Tibial nerve (tissue), 4 donors: ENCODE measurements at regions not wholly inside any gene's neighbourhood (a gene's known extent, or its start where the extent isn't known, plus 50 kb on each side); places are given as distances from the start of the nearest gene placed in this dataset.

Experiments used
- DNase-seq, 2 donors: peaks; one replicate each; pipeline ENCODE4 v3.0.0-alpha.2; 2019; ENCODE audit warnings: low spot score in 2 of 2
- H3K27ac ChIP-seq, 4 donors: fragments of 200-600 bp; sonication (generic) in 3 of 4; one replicate each; pipeline ENCODE4 v1.5.1; 2017 to 2019; ENCODE audit warnings: mild to moderate bottlenecking in 1 of 4
- H3K27me3 ChIP-seq, 2 donors: fragments of 200-600 bp; sonication (generic) in 1 of 2; one replicate each; pipeline versions ENCODE4 v1.5.1 to v1.6.0; 2017 to 2019
- H3K36me3 ChIP-seq, 3 donors: fragments of 200-600 bp; sonication (generic); one replicate each; pipeline ENCODE4 v1.5.1; 2018 to 2019
- H3K4me1 ChIP-seq, 4 donors: fragments of 200-600 bp; sonication (generic) in 3 of 4; one replicate each; pipeline ENCODE4 v1.5.1; 2017 to 2019
- H3K4me3 ChIP-seq, 4 donors: fragments of 200-600 bp; sonication (generic) in 3 of 4; one replicate each; pipeline ENCODE4 v1.5.1; 2017 to 2019; ENCODE audit warnings: mild to moderate bottlenecking in 1 of 4, moderate library complexity in 1 of 4
- H3K9me3 ChIP-seq, 4 donors: fragments of 200-600 bp; sonication (generic) in 3 of 4; one replicate each; pipeline ENCODE4 v1.5.1; 2017 to 2019
- EP300 ChIP-seq, 2 donors: sonication (generic); formaldehyde crosslinking; IDR thresholded peaks; one replicate each; pipeline ENCODE4 v1.6.1; 2017; ENCODE audit warnings: antibody characterized with exemption in 2 of 2, mild to moderate bottlenecking in 1 of 2
- POLR2A ChIP-seq, 2 donors: fragments of 450-650 bp; IDR thresholded peaks; one replicate each; pipeline ENCODE4 v1.6.1; 2017; ENCODE audit warnings: antibody characterized with exemption in 2 of 2, mild to moderate bottlenecking in 2 of 2, moderate library complexity in 2 of 2
- WGBS, 2 donors: methylation state at CpG; one replicate each; pipeline ENCODE4 v1.1.5; 2018; 5-methylcytosine and 5-hydroxymethylcytosine counted together
- TF ChIP-seq, protein P1 (sequence below), 5 experiments: fragments of 200-600 bp in 3 of 5; fragments of 450-650 bp in 2 of 5; sonication (generic) in 3 of 5; IDR thresholded peaks; one replicate each; pipeline ENCODE4 v1.5.1; 2016 to 2019; ENCODE audit warnings: antibody characterized with exemption in 5 of 5, mild to moderate bottlenecking in 3 of 5, moderate library complexity in 2 of 5

DNA sequence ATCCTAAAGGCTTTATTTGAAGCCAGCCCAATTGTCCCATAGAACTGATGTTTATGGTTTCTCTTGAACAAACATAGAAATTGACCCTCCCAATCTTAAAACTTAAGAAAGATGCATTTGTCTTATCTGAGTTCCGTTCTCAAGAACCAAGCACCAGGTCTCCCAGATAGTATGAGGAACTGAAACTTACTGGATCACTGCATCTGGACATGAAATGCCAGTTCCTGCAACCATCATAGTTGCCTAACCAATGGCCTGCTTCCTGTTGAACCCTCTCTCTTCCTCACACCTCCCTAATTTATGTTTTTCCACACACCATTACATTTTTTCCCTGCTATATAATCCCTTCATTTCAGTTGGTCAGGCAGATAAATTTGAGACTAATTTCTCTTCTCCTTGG is 478.9 kb downstream of the HTR1A start:
- DNase-seq, result no peak
- Histone ChIP-seq H3K4me3 (no peak overlapping the region), H3K4me1 (no peaks in the 10 kb centered on the region), H3K9me3 (peaks cover 0 to 17% (median 2%) of the 10 kb centered on the region in 4 donors), H3K27ac (no peak overlapping the region), H3K27me3 (no peaks in the 10 kb centered on the region), H3K36me3 (no peaks in the 10 kb centered on the region)
- TF ChIP-seq POLR2A (IDR thresholded peaks at IDR 0.05), result no peak
- TF ChIP-seq, protein P1, sequence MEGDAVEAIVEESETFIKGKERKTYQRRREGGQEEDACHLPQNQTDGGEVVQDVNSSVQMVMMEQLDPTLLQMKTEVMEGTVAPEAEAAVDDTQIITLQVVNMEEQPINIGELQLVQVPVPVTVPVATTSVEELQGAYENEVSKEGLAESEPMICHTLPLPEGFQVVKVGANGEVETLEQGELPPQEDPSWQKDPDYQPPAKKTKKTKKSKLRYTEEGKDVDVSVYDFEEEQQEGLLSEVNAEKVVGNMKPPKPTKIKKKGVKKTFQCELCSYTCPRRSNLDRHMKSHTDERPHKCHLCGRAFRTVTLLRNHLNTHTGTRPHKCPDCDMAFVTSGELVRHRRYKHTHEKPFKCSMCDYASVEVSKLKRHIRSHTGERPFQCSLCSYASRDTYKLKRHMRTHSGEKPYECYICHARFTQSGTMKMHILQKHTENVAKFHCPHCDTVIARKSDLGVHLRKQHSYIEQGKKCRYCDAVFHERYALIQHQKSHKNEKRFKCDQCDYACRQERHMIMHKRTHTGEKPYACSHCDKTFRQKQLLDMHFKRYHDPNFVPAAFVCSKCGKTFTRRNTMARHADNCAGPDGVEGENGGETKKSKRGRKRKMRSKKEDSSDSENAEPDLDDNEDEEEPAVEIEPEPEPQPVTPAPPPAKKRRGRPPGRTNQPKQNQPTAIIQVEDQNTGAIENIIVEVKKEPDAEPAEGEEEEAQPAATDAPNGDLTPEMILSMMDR (IDR thresholded peaks at IDR 0.05), result no peak
- TF ChIP-seq EP300 (IDR thresholded peaks at IDR 0.05), result no peak
- 82% methylated on average over 1 of the region's 1 CpG for WGBS, 2 donors

DNA sequence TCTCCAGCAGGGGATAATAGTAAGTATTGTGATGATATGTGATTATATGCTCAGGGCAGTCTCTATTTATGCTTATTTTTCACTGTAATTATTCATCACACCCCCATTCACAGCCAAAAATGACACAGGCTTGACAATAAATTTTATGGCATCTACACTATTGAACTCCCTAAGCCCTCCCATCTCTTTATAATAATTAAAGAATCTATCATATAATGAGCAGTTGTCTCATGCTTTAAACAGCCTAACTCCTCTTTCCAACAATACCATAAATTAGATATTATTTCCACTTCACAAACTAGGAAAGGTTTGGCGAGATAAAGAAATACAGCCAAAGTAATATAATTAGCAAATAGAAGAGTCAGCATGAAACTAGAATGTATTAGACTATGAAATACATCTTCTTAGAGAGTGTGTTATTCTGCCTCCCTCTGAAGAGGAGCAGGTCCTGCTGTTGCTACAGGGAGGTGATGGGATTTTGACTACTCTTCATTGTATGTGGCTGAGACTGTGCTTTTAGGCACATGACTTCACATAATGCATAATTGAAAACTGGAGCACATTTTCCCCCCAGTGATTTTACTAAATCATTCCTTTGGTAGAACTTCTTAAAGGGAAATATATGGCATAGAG is 488.8 kb downstream of the HTR1A start:
- no peak for DNase-seq
- Histone ChIP-seq H3K9me3 (peaks cover 0 to 3% (median under 1%) of the 10 kb centered on the region in 4 donors), H3K27ac (no peak overlapping the region), H3K27me3 (no peaks in the 10 kb centered on the region), H3K36me3 (no peaks in the 10 kb centered on the region), H3K4me1 (no peaks in the 10 kb centered on the region), H3K4me3 (no peak overlapping the region)
- TF ChIP-seq POLR2A (IDR thresholded peaks at IDR 0.05) (no peak), EP300 (IDR thresholded peaks at IDR 0.05) (no peak)
- TF ChIP-seq, protein P1 (IDR thresholded peaks at IDR 0.05), result no peak
- WGBS, 2 donors, result 70 to 92% methylated on average over 1 of the region's 1 CpG

DNA sequence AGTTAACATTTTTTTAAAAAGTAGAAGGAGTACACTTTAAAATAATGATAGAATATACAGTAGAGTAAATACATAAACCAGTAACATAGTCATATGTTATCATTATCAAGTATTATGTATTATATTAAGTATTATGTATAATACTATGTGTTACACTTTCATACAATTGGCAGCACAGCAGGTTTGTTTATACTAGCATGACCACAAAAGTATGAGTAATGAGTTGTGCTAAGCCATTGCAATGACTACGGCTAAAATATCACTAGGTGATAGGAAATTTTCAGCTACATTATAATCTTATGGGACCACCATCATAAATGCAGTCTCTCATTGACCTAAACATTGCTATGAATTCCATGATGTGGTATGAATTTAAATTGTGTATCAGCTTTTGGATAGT is 506.0 kb downstream of the HTR1A start:
- WGBS, 2 donors, result 87 to 88% methylated on average over 1 of the region's 1 CpG
- Histone ChIP-seq H3K27ac (no peak overlapping the region), H3K4me3 (no peak overlapping the region), H3K27me3 (no peaks in the 10 kb centered on the region), H3K36me3 (no peaks in the 10 kb centered on the region), H3K4me1 (no peaks in the 10 kb centered on the region), H3K9me3 (no peaks in the 10 kb centered on the region)
- DNase-seq, result no peak
- no peak for TF ChIP-seq EP300 (IDR thresholded peaks at IDR 0.05)
- TF ChIP-seq POLR2A (IDR thresholded peaks at IDR 0.05), result no peak
- TF ChIP-seq, protein P1 (IDR thresholded peaks at IDR 0.05), result no peak

GRCh38 chr5:63451188-63451587 is 511.1 kb downstream of the HTR1A start:
- TF ChIP-seq EP300 (IDR thresholded peaks at IDR 0.05) (no peak), POLR2A (IDR thresholded peaks at IDR 0.05) (no peak)
- TF ChIP-seq, protein P1 (IDR thresholded peaks at IDR 0.05), result no peak
- no peaks in the 10 kb centered on the region for H3K27me3 ChIP-seq
- H3K4me3 ChIP-seq, result no peak overlapping the region
- no peaks in the 10 kb centered on the region for H3K9me3 ChIP-seq
- no peak overlapping the region for H3K27ac ChIP-seq
- H3K4me1 ChIP-seq, result no peaks in the 10 kb centered on the region
- H3K36me3 ChIP-seq, result no peaks in the 10 kb centered on the region
- no peak for DNase-seq
- WGBS, 2 donors, result 70 to 78% methylated on average over 2 of the region's 2 CpGs

DNA sequence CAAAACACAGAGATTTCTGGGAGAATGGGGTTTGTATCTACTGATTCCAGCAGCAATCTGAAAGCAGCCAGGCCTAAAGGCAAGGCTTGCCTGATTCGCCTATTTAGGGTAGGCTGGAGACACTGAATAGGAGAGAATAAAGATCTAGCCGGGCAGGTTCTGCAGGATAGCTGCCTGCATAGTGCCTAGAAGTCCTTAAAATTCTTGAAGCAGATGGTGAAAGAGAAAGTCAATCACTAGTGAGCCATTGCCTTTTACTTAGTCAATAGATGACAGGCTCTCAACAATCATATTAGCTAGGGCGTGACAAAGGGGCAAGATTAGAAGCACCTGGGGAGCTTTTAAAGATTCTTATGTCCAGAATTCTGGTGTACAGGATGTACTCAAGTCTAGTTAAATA is 522.7 kb downstream of the HTR1A start:
- Histone ChIP-seq H3K9me3 (no peaks in the 10 kb centered on the region), H3K27ac (no peak overlapping the region), H3K27me3 (no peaks in the 10 kb centered on the region), H3K4me1 (no peaks in the 10 kb centered on the region), H3K4me3 (no peak overlapping the region), H3K36me3 (no peaks in the 10 kb centered on the region)
- TF ChIP-seq, protein P1 (IDR thresholded peaks at IDR 0.05), result no peak
- no peak for TF ChIP-seq EP300 (IDR thresholded peaks at IDR 0.05)
- TF ChIP-seq POLR2A (IDR thresholded peaks at IDR 0.05), result no peak
- WGBS, 2 donors, result 74 to 79% methylated on average over 3 of the region's 3 CpGs
- no peak for DNase-seq
